T-helper 1 cell treated with Interleukin-12 subunit alpha and Interleukin-12 subunit beta and Interleukin-4 antibody, amounts not matched to agents 30 μg/mL and 1 μg/mL, for 36 hours (primary cell): ENCODE measurements at regions not wholly inside any gene's neighbourhood (a gene's known extent, or its start where the extent isn't known, plus 50 kb on each side); places are given as distances from the start of the nearest gene placed in this dataset.
"Not testable (repeated sequence)": the region's sequence is repeated elsewhere in the genome, so short reads cannot be mapped to it uniquely, and the experiment has no call there.

Experiments used
- H3K27ac Mint-ChIP-seq: one replicate; pipeline ENCODE4 v1.8.0; 2021; ENCODE audit warnings: mild to moderate bottlenecking, mixed read lengths
- H3K27me3 Mint-ChIP-seq: one replicate; pipeline ENCODE4 v1.8.0; 2021; ENCODE audit warnings: low read depth, mixed read lengths
- H3K36me3 Mint-ChIP-seq: one replicate; pipeline ENCODE4 v1.8.0; 2021; ENCODE audit warnings: low read depth, mixed read lengths
- H3K4me1 Mint-ChIP-seq: one replicate; pipeline ENCODE4 v1.8.0; 2021; ENCODE audit warnings: low read depth, mixed read lengths
- H3K4me3 Mint-ChIP-seq: one replicate; pipeline ENCODE4 v1.8.0; 2021; ENCODE audit warnings: mild to moderate bottlenecking, moderate library complexity, mixed read lengths
- H3K9me3 Mint-ChIP-seq: one replicate; pipeline ENCODE4 v1.8.0; 2021; ENCODE audit warnings: mixed read lengths

DNA sequence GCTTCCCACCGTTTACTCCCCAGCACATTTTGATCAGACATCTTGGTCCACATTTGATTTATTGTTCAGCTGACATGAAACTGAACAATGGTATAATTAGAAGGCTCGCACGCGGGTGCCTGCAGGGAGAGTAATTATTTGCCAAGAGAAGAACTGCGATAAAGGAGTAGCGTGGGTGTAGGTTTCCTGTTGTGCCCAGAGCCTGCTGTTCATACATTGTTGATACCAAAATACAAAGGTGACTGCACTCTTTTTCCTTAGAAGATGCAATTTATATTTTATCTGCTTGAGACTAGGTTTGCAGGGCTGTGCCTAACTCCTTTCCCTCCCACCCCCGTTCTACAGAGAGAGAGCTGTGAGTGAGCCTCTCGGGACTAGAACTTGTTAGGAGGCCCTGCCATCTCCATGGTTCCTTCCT is 241.8 kb upstream of the MSX2 start:
- Mint-ChIP-seq H3K9me3 (peaks cover 9% of the 10 kb centered on the region), H3K4me3 (no peak overlapping the region), H3K36me3 (no peaks in the 10 kb centered on the region), H3K27ac (no peak overlapping the region), H3K4me1 (no peaks in the 10 kb centered on the region), H3K27me3 (no peaks in the 10 kb centered on the region)

DNA sequence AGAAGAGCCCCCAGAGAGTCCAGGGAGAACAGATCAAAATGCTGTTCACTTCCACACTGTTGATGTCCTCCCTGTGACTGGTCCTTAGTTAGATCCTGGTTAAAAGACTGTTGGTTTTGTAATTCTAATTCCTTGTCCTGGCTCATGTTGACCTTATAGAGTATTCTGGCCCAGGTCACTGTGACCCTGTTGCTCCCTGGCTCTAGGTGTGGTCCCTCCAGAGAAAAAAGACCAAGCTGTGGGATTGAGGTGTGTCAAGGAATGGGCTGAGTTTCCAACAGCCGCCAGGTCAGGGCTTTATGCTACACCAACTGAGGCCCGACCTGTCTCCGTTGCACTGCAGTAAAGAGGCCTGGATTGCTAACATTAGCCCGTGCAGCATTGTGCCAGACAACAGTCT is 241.0 kb upstream of the MSX2 start:
- Mint-ChIP-seq H3K4me3 (no peak overlapping the region), H3K4me1 (no peaks in the 10 kb centered on the region)

DNA sequence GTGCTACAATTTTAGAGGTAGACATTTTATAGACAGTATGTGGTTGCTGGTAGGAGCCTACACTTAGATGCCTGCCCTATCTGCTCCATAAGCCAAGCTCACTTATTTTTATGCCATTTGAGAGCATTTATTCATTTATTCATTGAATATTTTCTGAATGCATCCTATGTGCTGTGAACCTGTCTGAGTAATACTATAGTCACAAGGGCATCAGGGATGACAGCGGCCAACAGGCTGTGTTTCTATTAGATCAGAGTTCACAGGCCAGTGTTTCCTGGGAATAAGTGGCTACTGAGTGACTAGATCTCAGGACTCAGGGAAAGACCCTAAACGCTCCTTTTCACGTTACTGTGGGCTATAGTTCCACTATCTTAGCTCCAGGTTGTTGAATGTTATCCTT is 235.2 kb upstream of the MSX2 start:
- no peaks in the 10 kb centered on the region for H3K27me3 Mint-ChIP-seq
- no peaks in the 10 kb centered on the region for H3K4me1 Mint-ChIP-seq
- no peak overlapping the region for H3K27ac Mint-ChIP-seq
- no peaks in the 10 kb centered on the region for H3K36me3 Mint-ChIP-seq
- H3K9me3 Mint-ChIP-seq: peaks cover 11% of the 10 kb centered on the region
- H3K4me3 Mint-ChIP-seq: no peak overlapping the region

More for the DNA sequence above, 241.0 kb upstream of the MSX2 start:
- Mint-ChIP-seq H3K27me3 (no peaks in the 10 kb centered on the region), H3K27ac (no peak overlapping the region), H3K9me3 (peaks cover 8% of the 10 kb centered on the region), H3K36me3 (no peaks in the 10 kb centered on the region)

DNA sequence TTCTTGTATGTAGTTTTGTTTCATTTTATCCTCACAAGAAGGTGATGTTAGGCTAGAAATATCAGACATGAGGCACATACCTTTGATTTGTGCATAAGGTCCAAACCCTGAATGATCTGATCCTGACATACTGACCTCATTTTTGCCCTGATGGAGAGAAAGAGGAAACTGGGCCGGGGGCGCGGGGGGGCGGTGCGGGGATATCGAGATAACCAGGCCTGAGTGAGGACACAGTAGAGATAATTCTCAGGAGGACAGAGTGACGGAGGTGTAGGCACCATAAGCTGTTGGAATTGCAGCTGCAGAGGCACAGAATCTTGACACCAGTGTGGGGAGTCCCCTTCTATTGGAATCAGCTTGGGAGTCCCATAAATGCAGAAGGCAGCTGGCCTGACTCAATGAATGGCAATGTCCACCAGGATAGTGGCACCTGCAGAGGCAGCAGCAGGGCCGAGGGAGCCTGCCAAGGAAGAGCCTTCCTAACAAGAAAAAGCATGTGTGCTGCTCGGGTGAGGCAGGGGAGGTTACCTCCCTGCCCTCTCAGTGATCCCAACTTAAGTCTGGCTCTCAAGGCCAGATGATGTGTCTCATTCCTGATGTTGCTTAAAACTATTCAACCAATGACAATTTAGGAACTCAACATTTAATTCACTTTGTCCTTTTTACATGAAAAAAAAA is 234.3 kb upstream of the MSX2 start:
- Mint-ChIP-seq H3K9me3 (peaks cover 8% of the 10 kb centered on the region), H3K36me3 (no peaks in the 10 kb centered on the region), H3K27me3 (no peaks in the 10 kb centered on the region), H3K4me1 (no peaks in the 10 kb centered on the region), H3K4me3 (no peak overlapping the region), H3K27ac (no peak overlapping the region)

DNA sequence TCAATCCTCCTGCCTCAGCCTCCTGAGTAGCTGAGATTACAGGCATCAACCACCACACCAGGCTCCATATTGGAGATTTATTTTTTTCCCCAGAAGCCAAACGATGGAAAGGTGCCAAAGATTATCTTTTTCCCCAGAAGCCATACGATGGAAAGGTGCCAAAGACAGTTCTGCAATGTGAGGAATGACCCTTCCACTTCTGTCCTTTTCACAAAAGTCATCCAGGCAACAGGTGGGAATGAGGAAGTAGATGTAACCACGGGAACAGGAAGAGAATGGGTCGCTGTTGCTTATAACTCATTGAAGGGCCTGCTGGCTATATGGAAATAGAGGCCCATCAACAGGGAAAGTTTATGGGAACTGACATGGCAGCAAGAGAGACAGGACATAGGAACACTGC is 233.7 kb upstream of the MSX2 start:
- no peaks in the 10 kb centered on the region for H3K4me1 Mint-ChIP-seq
- H3K27me3 Mint-ChIP-seq: no peaks in the 10 kb centered on the region
- no peak overlapping the region for H3K4me3 Mint-ChIP-seq
- no peaks in the 10 kb centered on the region for H3K36me3 Mint-ChIP-seq
- no peak overlapping the region for H3K27ac Mint-ChIP-seq
- peaks cover 8% of the 10 kb centered on the region for H3K9me3 Mint-ChIP-seq

DNA sequence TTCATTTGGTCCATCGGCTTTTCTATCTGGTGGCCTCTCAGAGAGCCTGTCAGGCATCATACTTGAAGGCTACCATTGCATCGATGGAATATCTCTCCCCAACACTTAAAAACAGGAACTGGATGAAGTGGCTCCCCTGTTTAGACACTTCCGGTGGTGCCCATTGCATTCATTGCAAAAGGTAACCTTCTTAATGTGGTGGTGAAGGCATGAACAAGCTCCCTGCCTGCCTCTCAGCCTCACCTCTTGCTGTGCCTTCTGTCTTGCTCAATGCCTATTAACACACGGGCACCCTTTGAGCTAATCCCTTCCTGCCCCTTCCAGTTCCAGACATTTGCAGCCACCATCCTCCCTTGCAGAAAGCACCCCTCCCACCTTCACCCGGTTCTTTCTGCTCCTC is 233.1 kb upstream of the MSX2 start:
- Mint-ChIP-seq H3K4me1 (no peaks in the 10 kb centered on the region), H3K9me3 (peaks cover 8% of the 10 kb centered on the region), H3K27me3 (no peaks in the 10 kb centered on the region), H3K27ac (no peak overlapping the region), H3K4me3 (no peak overlapping the region), H3K36me3 (no peaks in the 10 kb centered on the region)

DNA sequence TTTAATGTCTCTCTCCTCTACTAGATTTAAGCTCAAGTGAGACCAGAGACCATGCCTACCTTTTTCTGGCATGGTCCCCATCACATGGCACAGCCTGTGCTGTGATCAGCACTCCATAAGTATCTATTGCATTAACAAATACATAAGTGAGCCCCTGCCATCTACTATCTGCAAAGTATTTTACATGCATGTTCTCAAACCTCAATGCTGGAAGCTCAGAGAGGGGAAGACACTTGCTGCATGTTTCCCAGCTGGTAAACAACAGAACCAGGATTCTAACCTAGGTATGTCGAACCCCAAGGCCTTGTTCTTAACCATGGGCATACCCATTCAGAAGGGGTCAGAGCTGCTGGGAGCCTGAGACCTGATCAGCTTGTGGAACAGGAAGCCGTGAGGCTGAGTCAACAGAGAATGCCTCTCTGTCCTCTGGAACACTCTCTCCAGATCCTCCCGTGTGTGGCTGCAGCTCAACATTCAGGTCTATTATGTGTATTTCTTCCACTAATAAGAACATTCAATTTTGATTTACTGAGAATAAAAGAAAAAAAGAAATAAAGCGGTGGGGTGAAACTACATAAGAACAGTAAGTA is 232.5 kb upstream of the MSX2 start:
- Mint-ChIP-seq H3K27ac (no peak overlapping the region), H3K4me1 (no peaks in the 10 kb centered on the region), H3K9me3 (peaks cover 8% of the 10 kb centered on the region), H3K36me3 (no peaks in the 10 kb centered on the region), H3K27me3 (no peaks in the 10 kb centered on the region), H3K4me3 (no peak overlapping the region)

DNA sequence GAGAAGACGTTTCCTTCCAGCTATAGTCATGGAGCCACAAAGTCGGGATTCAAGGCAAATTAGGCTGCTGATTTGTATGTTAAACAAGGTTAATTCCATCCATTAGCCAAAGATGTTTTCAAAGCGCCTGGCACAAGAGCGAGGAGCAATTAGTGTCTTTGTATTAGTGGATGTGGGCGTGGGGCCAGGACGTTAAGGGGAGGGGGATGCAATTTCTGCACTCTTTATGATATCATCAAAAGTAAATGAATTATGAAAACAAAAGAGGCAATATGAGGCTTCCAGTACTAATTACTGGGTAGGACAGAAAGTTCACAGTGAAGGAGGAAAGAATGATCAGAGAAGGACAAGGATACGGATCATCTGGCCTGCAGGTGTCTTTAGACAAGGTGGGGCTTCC is 230.9 kb upstream of the MSX2 start:
- H3K27ac Mint-ChIP-seq: no peak overlapping the region
- no peaks in the 10 kb centered on the region for H3K27me3 Mint-ChIP-seq
- H3K9me3 Mint-ChIP-seq: peaks cover 15% of the 10 kb centered on the region
- no peak overlapping the region for H3K4me3 Mint-ChIP-seq
- no peaks in the 10 kb centered on the region for H3K36me3 Mint-ChIP-seq
- H3K4me1 Mint-ChIP-seq: no peaks in the 10 kb centered on the region

DNA sequence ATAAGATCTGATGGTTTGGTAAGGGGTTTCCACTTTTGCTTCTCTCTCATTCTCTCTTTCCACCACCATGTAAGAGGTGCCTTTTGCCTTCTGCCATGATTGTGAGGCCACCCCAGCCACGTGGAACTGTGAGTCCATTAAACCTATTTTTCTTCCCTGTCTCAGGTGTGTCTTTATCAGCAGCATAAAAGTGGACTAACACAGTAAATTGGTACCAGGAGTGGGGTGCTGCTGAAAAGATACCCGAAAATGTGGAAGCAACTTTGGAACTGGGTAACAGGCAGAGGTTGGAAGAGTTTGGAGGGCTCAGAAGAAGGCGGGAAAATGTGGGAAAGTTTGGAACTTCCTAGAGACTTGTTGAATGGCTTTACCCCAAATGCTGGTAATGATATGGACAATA is 226.4 kb upstream of the MSX2 start:
- not testable (repeated sequence) for H3K27me3 Mint-ChIP-seq, H3K27ac Mint-ChIP-seq, H3K36me3 Mint-ChIP-seq, H3K4me1 Mint-ChIP-seq, H3K4me3 Mint-ChIP-seq
- H3K9me3 Mint-ChIP-seq: peaks cover 24% of the 10 kb centered on the region

DNA sequence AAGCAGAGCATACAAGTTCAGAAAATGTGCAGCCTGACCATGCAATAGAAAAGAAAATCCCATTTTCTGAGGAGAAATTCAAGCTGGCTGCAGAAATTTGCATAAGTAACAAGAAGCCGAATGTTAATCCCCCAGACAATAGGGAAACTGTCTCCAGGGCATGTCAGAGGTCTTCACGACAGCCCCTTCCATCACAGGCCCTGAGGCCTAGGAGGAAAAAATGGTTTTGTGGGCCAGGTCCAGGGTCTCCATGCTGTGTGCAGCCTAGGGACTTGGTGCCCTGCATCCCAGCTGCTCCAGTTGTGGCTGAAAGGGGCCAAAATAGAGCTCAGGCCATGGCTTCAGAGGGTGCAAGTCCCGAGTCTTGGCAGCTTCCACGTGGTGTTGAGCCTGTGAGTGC is 225.8 kb upstream of the MSX2 start:
- not testable (repeated sequence) for H3K4me1 Mint-ChIP-seq, H3K36me3 Mint-ChIP-seq, H3K4me3 Mint-ChIP-seq, H3K27ac Mint-ChIP-seq, H3K27me3 Mint-ChIP-seq
- H3K9me3 Mint-ChIP-seq: peaks cover 24% of the 10 kb centered on the region

DNA sequence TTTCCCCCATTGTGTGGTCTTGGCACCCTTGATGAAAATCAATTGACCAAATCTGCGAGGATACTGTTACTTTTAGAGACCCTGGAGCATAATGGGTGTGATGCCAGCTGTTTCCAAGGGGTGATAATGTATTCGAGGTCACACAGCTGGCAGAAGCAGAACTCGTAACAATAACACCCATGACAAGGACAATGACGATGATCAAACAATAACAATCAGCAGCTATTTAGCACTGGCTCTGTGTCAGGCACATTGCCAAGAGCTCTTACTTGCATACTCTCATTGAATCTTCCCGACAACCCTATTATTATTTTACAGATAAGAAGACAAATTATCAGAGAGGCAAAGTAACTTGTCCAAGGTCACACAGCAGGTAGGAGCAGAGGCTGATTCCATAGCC is 223.7 kb upstream of the MSX2 start:
- Mint-ChIP-seq H3K27ac (no peak overlapping the region), H3K27me3 (no peaks in the 10 kb centered on the region), H3K4me1 (no peaks in the 10 kb centered on the region)

DNA sequence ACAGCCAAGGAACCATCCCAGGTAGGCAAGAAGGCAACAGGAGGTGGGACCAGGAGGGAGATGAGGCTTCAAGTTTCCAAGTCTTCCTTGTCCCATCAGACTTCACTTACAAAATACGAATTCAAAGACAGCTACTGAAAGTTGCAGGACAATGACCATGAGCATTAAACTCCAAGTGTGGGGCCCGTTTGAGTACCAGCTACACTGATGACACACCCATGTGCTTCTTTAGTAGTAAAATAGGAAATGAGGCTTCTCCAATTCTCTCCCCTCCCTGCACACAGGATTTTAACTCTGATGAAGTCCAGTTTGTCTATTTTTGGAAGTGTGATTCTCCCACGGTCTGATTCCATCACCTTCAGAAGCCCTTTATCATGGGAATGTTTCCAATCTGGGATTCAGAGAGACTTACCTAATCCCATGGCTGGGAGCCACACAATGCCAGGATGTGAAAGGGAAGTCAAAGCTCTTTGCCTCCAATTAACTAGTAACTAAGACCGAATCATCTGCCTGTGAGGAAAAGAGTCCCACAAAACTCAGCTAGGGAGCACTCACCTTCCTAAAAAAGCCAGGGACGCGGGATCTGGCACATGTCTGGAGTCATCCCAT is 222.8 kb upstream of the MSX2 start:
- Mint-ChIP-seq H3K4me1 (no peaks in the 10 kb centered on the region), H3K27me3 (no peaks in the 10 kb centered on the region), H3K9me3 (peaks cover 24% of the 10 kb centered on the region), H3K36me3 (no peaks in the 10 kb centered on the region), H3K27ac (no peak overlapping the region), H3K4me3 (no peak overlapping the region)

More for the DNA sequence above, 223.7 kb upstream of the MSX2 start:
- Mint-ChIP-seq H3K36me3 (no peaks in the 10 kb centered on the region), H3K4me3 (no peak overlapping the region), H3K9me3 (peaks cover 24% of the 10 kb centered on the region)

DNA sequence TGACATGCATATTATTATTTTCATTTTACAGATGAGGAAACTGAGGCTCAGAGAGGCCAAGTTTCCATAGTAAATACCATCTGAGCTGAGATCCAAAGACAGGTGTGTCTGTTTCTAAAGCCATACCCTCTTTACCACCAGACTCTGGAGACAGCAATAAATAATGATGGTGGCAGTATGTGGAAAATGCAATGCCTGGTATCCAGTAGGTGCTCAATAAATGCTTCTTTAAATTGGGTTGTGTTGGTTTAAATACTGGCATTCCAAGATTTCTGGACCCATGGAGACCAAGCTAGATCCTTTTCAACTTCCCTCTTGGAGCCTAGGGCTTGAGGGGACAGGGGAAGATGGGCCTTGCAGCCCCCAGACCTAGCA is 221.3 kb upstream of the MSX2 start:
- no peak overlapping the region for H3K4me3 Mint-ChIP-seq
- H3K36me3 Mint-ChIP-seq: no peaks in the 10 kb centered on the region
- no peaks in the 10 kb centered on the region for H3K4me1 Mint-ChIP-seq
- H3K27ac Mint-ChIP-seq: no peak overlapping the region
- peaks cover 16% of the 10 kb centered on the region for H3K9me3 Mint-ChIP-seq
- H3K27me3 Mint-ChIP-seq: no peaks in the 10 kb centered on the region

DNA sequence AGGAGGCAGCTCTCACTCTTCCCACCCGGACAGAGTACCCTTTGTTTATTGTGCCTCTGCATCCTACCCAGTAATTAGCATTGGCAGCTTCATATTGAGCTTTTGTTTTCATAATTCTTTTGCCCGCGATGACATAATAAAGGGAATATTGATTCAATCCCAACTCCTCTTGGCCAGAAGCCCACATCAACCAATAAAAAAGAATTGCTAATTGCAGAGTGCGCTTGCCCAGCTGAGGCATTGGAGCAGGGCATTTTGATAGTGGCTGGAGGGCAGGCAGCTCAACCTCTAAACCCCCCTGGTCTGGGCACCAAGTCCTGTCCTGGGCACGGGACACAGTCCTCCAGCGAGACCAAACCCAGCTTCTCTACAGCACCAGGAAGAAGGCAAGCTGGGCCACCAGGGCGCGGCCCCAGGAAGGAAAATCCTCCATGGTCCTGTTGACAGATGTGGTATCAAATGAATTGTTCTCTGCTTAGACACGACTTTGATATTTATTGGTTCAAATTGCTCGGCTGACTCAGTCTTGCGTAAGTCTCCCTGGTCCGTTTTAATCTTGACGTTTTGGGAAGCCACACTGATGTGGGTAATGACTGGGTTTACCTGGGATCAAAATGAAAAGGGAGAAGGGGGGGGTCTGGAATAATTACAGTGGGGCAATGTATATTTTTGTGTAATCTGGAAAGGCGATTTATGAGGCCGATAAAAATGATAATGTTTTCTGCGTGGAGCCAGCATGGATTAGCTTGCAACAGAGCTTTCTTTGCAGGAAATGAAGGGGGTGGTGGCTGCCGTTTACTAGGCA is 220.7 kb upstream of the MSX2 start:
- no peak overlapping the region for H3K4me3 Mint-ChIP-seq
- no peak overlapping the region for H3K27ac Mint-ChIP-seq
- H3K9me3 Mint-ChIP-seq: peaks cover 13% of the 10 kb centered on the region
- H3K36me3 Mint-ChIP-seq: no peaks in the 10 kb centered on the region
- no peaks in the 10 kb centered on the region for H3K4me1 Mint-ChIP-seq
- no peaks in the 10 kb centered on the region for H3K27me3 Mint-ChIP-seq

DNA sequence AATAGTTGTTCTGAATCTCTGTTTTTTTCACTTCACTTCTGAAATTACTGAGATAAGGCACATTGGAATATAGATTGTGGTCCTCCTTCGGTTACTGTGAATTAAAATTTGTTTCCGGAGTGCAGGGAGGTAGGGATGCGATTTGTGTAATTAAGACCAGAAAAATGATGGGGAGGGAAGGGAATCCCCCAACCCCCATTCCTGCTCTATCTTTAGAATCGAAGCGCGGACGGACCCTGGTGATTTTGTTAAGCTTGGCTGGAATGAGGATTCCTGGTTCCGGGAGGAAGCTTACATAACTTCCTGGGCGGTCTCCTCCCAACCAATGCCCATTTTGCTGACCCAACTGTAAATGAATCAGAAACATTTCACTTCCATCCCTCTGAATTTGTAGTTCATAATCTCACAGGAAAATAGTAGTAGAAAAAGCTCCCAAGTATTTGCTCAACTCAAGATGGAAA is 220.1 kb upstream of the MSX2 start:
- Mint-ChIP-seq H3K27me3 (no peaks in the 10 kb centered on the region), H3K9me3 (peaks cover 12% of the 10 kb centered on the region), H3K36me3 (no peaks in the 10 kb centered on the region), H3K4me3 (no peak overlapping the region), H3K4me1 (no peaks in the 10 kb centered on the region), H3K27ac (no peak overlapping the region)
